HEK293T (cell line): ENCODE measurements at regions not wholly inside any gene's neighbourhood (a gene's known extent, or its start where the extent isn't known, plus 50 kb on each side); places are given as distances from the start of the nearest gene placed in this dataset.

ENCODE experiments used
- FOXK2 ChIP-seq: fragments of 450-650 bp; IDR thresholded peaks from 2 replicates; pipeline ENCODE4 v1.6.1; 2016; ENCODE audit warnings: mild to moderate bottlenecking
- FOXM1 ChIP-seq: fragments of 450-650 bp; IDR thresholded peaks from 2 replicates; pipeline ENCODE4 v1.6.1; 2017; ENCODE audit warnings: mild to moderate bottlenecking, borderline replicate concordance
- PKNOX1 ChIP-seq: fragments of 450-650 bp; IDR thresholded peaks from 2 replicates; pipeline ENCODE4 v1.6.1; 2016

GRCh38 chr10:118148247-118148646 is 101.5 kb upstream of the RAB11FIP2 start:
- no peak for TF ChIP-seq FOXK2
- no peak for TF ChIP-seq PKNOX1
- no peak for TF ChIP-seq FOXM1
